GM10248 (cell line): ENCODE measurements at regions not wholly inside any gene's neighbourhood (a gene's known extent, or its start where the extent isn't known, plus 50 kb on each side); places are given as distances from the start of the nearest gene placed in this dataset.
"Not testable (repeated sequence)": the region's sequence is repeated elsewhere in the genome, so short reads cannot be mapped to it uniquely, and the experiment has no call there.

Experiments
- CTCF ChIA-PET: fragments of 300-600 bp; sonication (Branson Sonifier 250); formaldehyde crosslinking; extraction: SDS; loops from one replicate; lab custom pipeline; 2021; ENCODE audit warnings: antibody characterized with exemption; lab: Yijun Ruan, JAX
- POLR2A ChIA-PET: fragments of 350-650 bp; sonication (Branson Sonifier 250); formaldehyde crosslinking; extraction: SDS; loops from one replicate; lab custom pipeline; 2020; ENCODE audit warnings: antibody characterized with exemption; lab: Yijun Ruan, JAX
- DNase-seq: peaks from one replicate; pipeline ENCODE4 v3.0.0; 2012; ENCODE audit errors: extremely low spot score
- TF ChIP-seq, protein P1 (sequence below): IDR thresholded peaks from 2 replicates; pipeline ENCODE4 v1.5.1; 2012; ENCODE audit warnings: mild to moderate bottlenecking, low read depth; ENCODE audit errors: extremely low read depth, missing control alignments, control extremely low read depth

DNA sequence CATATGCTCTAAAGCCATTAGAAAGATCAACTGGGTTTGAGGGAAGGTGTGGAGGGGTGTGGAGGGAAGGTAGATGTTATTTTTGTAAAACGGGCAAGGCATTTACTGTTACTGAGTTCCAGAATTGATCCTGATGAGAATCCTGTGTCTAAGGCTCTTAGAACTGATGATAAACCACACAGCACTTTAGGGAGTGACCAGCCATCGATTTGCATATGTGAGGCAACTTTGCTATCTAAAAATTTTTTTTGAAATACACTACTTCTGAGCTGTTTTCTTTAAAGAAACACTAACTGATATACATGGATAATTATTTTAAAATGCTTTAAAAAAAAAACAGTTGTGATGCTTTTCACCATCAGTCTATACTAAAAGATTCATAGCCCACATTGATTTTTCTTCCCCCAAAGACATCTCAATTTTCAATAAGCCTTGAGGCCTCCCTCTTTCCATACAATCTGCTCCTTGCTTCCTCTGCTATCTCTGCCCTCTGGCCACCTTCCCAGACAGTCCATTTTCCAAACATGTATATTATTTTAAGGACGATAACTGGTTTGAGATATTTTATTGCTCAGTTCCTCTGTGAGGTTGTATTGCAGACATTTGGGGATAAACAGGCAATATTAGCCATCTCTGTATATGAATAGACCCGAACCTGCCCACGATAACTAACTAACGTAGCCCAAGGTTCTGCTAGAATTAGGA is 265.9 kb downstream of the EFCAB11 start:
- no peak for DNase-seq
- CTCF ChIA-PET, result no interaction called here
- TF ChIP-seq, protein P1, sequence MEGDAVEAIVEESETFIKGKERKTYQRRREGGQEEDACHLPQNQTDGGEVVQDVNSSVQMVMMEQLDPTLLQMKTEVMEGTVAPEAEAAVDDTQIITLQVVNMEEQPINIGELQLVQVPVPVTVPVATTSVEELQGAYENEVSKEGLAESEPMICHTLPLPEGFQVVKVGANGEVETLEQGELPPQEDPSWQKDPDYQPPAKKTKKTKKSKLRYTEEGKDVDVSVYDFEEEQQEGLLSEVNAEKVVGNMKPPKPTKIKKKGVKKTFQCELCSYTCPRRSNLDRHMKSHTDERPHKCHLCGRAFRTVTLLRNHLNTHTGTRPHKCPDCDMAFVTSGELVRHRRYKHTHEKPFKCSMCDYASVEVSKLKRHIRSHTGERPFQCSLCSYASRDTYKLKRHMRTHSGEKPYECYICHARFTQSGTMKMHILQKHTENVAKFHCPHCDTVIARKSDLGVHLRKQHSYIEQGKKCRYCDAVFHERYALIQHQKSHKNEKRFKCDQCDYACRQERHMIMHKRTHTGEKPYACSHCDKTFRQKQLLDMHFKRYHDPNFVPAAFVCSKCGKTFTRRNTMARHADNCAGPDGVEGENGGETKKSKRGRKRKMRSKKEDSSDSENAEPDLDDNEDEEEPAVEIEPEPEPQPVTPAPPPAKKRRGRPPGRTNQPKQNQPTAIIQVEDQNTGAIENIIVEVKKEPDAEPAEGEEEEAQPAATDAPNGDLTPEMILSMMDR, result no peak
- POLR2A ChIA-PET, result no interaction called here

DNA sequence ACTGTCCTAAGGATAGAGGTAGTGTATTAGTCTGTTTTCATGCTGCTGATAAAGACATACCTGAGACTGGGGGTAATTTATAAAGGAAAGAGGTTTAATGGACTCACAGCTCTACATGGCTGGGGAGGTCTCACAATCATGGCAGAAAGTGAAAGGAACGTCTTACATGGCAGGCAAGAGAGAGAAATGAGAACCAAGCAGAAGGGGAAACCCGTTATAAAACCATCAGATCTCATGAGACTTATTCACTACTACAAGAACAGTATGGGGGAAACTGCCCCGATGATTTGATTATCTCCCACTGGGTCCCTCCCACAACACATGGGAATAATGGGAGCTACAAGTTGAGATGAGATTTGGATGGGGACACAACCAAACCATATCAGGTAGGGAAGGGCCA is 267.4 kb downstream of the EFCAB11 start:
- CTCF ChIA-PET, POLR2A ChIA-PET, DNase-seq: not testable (repeated sequence)

DNA sequence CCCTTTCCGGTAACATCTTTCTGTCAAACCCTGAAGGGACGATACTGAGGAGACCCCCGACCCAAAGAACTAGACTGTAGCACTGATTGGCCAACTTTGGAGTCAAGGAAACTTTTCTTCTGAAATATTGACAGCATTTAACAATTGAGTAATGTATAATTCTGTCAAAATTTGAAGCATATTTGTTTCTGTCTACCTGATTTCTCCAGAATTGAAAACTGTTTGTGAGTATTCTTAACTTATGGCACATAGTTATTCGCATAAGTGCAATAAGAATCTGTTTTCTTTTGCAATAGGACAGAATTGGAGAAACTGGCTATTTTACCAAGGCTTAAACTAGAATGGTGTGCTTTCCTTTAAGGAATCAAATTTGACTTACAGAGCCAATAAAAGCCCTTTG is 267.1 kb upstream of the FOXN3 start:
- TF ChIP-seq, protein P1, result no peak
- POLR2A ChIA-PET, result no interaction called here
- CTCF ChIA-PET, result no interaction called here
- DNase-seq, result no peak

DNA sequence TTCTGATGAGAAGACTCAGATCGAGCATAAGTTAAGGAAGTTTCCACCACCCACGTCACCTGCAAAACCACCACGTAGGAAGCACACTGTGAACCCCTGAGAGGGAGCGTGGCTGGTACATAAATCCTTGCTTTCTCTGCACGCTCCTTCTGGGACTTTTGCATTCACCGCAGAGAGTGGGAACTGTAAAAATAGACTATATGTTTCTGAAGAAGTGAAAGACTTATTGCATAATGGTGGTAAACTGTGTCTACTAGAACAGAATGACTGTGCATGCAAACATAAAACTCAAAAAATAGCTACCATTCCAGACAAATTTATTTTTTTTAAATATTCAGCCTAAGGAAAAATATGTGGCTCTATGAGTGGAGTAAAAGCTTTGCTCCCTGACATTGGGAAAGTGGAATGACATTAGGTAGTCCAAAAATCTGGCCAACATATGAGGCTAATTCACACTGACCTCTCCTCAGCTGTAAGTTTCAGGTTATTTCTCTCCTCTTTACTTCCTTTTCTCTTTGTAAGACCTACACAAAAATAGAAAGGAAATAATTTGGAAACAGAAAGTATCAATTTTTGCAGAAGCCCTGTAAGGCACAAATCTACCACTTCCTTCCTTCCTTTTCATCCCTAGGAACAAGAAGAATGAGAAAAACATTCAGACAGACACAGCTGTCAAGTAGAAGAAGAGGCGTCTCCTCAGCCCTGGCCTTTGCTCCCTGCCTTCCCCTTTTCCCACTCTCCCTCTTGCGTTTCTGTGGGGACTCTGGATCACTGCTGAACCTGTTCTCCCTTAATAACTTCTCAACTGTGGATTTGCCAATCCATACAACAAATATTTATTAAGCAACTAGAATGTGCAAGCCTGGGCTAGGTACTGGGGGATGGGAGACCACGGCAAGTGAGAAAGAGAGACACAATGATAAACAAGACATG is 264.3 kb upstream of the FOXN3 start:
- peak; percentile 46 for DNase-seq
- TF ChIP-seq, protein P1, result no peak
- POLR2A ChIA-PET, result no interaction called here
- CTCF ChIA-PET, result interaction anchor here (0.8 to 1.9 kb wide), 4 partner anchors 13 to 40 kb away, joined by 3 to 6 read pairs (median 4); no protein-coding TSS in a partner anchor

DNA sequence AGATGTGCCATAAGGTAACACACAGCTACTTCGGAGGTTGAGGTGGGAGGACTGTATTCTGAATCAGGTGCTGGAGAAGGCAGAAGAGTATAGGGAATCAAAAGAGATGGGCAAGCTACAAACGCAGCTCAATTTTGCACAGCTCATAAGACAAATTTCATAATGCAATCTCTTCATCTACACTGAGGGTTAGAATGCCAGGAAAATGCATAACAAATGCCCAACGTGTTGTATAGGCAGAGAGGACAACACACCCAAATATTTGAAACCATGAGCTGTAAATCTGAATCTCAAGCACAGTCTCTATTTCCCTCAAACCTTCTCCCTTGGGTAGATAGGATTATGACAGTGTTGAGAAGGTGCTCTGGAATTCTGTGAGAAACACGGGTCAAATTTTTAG is 263.1 kb upstream of the FOXN3 start:
- ChIA-PET CTCF (interaction anchor here (0.9 to 1.9 kb wide), 4 partner anchors 21 to 49 kb away, joined by 3 to 4 read pairs (median 4); no protein-coding TSS in a partner anchor), POLR2A (no interaction called here)

DNA sequence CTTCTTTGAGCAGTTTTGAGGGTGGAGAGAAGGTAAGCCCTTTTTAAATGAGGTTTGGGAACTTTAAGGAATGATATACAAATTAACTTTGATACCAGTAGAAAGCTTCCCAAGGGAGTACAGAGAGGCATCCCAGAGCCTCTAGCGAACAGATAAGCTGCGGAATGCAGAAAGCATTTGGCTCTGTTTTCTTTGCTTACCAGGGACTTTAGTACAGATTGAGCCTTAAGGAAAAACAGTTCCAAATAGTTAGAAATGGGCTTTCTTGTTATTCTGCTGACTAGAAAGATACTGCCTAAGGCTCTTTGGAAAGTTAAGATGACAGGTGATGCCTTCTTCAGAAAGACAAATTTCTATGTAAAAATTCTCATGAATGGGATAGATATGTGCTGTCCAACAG is 261.7 kb upstream of the FOXN3 start:
- CTCF ChIA-PET, result interaction anchor here (1.0 kb wide), 1 partner anchor 37 kb away, joined by 3 read pairs; no protein-coding TSS in a partner anchor
- no peak for DNase-seq
- TF ChIP-seq, protein P1, result no peak
- POLR2A ChIA-PET, result no interaction called here

More for the DNA sequence above, 263.1 kb upstream of the FOXN3 start:
- TF ChIP-seq, protein P1, result no peak
- DNase-seq, result no peak

DNA sequence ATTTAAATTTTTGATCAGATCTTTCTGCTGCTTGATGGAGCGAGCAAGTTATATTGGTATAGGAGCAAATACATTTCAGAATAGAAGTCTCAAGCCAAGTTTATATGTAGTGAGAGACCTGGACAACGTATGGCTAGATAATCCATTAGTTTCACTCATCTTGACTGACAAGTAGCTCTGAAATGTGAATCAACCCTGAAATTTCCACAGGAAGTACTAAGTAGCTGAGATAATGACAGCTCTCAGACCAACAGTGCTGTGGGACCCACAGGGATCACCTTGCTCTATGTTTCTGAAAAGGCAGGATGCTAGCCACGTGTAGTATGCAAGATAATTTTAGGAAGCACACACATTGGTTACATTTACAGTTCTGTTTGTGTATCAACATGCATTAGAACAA is 258.6 kb upstream of the FOXN3 start:
- ChIA-PET POLR2A (no interaction called here), CTCF (no interaction called here)
- DNase-seq, result no peak
- TF ChIP-seq, protein P1, result no peak
